Fibroblast of skin of back (primary cell): ENCODE measurements at regions not wholly inside any gene's neighbourhood (a gene's known extent, or its start where the extent isn't known, plus 50 kb on each side); places are given as distances from the start of the nearest gene placed in this dataset.
A peak's percentile ranks its signal among the peaks of the same experiment; 100 is the strongest.

Experiments used
- DNase-seq: peaks from one replicate; pipeline ENCODE4 v3.0.0-alpha.2; 2013

DNA sequence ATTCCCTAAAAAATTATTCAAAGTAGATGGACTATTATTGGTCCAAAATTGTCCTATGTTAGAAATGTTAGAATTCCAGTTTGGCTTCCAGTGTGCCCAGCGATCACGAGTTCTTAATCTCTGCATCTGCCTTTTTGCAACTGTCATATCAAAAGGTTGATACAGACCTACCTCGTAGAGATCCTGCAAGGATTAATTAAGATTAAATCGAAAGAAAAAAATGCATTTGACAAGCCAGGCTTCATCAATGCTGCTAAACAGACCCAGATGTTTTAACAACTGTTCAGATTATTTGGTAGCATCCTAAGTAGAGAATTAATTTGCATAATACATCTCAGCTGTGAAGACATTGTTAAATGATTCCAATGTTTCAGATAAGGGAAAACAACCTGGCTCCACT, 336.5 kb downstream of the CRPPA start:
- DNase-seq: no peak

DNA sequence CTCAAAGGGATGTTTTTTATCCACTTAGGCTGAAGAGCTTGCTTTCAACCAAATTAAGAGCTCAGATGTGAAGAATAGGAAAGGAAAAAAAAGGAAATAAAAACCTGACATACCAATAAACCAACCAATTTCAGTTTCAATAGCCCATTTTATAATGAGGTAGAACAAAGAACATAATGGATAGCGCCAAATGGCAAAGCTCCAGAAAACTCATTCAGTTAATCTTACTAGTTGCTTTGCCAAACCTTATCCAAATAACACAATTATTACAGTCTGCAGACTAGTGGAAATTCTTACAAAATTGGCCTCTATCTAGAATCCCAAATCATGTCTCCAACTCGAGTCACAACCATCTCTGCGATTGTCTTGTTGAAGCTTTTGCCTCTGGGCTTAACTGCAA, 337.0 kb downstream of the CRPPA start:
- DNase-seq: no peak

DNA sequence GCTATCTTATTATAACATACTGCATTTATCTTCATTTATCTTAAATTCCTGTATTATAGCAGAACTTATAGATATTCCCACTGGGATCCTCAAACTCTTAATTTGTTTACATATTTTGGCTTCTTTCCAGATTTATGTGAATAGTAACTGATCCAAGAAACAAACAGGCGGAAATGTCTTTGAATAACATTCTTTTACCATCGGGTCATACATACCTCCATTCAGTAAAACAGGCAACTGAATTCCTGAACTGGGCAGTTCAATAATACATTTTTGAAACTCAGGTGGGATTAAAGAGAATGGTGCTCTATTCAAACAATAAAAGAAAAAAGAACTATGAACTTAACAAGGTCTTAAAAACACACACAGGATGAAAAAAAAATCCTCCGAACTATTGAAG, 337.4 kb downstream of the CRPPA start:
- DNase-seq: peak; percentile 32

DNA sequence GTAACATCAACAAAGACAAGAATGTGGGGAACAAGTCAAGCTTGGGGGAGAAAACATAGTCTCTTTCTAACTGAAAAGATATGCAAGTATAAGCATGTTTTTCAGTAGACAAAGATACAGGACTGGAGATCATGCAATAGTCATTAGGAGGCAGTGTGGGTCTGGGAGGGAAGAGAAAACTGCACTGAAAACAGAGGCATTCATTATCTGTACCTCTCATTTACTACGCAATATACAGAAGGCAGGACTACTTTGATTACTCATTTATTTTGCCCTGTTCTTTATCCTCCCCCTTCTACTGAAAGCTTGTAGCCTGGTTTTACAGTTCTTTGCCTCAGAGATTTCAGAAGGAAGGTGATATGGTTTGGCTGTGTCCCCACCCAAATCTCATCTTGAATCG, 341.2 kb downstream of the CRPPA start:
- DNase-seq: no peak

DNA sequence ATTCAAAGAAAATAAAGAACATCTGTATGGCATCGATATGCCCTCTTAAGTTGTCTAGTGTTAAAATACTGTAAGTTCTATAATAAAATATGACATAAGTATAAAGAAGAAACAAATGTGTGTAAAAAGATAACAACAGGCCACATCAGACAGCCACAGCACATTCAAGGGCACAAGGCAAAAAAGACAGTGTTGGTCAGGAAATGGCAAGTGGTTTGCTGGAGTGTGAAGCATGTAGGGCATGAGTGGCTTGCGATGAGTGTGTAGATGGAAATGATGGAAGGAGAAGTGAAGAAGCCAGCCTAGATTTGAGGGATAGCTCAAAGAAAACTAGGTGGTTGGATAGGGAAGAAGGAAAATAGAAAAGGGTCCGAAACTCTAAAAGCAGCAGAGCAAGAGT, 341.6 kb downstream of the CRPPA start:
- no peak for DNase-seq

DNA sequence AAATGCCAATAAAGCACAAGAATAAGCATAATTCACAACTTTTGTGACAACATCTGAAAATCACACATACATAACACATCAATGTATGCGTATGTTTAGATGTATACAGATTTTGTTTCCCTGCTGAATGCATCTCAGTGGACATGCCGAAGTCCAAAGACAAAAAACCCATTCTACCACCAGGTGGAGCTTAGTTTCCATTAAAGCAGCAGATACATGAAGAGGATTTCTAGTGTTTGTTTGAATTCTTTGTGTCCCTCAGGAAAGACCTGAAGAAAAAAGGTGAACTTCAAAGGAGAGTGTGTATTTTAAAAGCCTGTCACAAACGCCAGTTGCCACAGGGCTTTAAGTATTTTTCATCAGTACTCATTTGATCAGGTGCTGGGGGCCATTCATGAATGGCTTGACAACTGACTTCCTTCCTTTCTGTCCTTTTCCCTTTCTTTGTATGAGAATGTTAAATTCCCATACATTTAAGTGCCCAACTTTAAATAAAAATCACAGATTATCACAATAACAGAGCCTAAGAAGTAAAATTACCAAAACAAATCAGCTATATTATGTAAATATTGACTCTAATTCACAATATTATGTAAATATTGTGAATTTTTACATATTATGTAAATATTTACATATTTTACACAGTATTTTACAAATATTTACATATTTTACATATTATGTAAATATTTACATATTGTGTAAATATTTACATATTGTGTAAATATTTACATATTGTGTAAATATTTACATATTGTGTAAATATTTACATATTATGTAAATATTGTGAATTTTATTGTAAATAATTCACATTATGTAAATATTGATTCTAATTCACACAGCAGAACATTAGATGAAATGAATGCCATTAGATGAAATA, 343.0 kb downstream of the CRPPA start:
- peak; percentile 63 for DNase-seq

DNA sequence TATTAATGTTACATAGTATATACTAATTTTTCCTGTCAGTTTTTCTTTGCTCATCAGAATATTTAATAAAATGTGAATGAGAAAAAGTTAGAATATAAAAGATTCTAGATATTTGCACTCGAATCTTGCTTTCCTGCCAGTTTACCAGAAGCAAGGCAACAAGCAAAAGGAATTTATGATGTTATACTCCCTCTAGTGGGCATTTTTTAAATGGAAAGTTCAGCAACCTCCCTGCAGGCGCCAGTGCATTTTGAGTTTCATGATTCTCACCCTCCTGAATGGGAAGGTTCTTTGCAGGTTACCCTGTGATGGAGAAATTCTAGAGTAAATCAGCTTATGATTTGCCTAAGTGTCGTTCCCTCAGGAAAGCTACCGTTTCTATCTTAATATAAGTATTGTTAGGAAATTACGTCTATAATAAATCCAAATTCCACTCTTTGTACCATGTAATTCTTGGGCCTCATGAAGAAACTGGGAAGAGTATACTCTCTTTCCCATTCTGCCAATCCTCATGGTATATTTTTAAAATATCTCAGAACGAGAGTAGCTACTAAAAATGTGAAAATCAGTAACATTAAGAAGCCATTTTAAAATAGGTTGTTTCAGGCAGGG, 350.0 kb downstream of the CRPPA start:
- DNase-seq: peak; percentile 68

DNA sequence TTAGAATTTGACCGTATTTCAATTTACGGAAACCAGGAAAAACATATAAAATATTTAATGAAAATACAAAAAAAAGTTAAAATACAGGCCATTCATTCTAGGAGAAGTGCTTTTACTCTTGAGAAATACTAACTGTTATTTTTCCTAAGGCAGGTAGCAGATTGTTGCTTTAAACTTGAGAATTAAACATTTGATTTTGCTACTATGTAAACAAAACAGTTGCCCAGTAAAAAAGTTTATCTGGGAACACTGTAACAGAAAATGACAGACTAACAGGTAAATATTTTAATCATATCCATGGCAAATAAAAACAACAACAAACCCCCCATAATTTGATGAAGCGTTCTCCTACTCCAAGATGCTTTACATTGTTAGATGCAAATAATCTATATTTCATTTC, 350.5 kb downstream of the CRPPA start:
- DNase-seq: no peak

DNA sequence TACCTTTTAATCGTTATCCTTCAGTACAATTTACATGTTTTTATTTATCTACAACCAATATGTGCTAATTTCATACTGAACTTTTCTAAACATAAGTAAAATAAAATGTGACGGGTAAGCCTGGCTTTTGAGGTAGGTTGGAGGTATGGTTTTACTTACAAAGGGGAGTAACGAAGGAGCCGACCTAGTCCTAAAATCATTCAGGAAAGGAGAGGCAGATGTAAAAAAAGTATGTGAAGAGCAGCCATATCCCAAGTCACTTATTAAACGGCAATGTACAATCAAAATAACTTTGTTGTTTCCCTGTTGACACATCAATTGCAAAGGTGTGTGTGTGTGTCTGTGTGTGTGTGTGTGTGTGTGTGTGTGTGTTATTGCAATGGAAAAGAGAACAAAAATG, 351.3 kb downstream of the CRPPA start:
- no peak for DNase-seq

DNA sequence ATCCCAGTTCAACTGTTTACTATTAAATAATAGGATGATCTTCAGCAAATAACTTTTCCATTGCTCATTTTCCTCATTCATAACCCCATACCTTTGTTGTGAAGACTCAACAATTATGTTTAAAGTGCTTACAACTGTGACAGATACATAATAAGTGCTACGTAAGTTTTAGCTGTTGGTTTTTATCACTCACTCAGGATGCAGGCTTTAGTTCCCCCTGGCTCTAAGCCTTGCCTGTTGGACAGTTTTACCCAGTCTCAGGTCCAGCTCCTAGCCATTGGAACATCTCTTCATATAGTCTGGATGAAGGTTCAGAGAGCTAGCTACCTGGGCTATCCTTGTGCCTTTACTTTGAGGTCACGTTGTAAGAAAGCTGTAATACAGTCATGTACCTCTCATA, 353.2 kb downstream of the CRPPA start:
- DNase-seq: no peak

DNA sequence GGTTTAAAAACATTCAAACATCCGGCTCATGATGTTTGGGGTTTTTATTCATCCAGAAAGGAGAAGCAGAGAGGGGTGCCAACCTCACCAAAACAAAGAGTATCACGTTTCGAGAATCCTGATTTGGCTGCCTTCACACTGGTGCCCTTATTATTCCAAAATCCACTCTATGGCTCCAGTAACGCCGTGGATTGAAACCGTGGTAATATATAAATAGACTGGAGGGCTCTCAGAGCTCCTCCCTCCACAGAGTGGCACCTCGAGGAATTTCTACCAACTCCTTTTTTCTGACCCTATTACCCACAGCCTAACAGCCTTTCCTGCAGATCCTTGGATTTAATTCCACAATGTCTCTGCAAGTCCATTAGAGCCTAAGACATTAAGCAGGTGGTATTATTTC, 353.6 kb downstream of the CRPPA start:
- DNase-seq: no peak

DNA sequence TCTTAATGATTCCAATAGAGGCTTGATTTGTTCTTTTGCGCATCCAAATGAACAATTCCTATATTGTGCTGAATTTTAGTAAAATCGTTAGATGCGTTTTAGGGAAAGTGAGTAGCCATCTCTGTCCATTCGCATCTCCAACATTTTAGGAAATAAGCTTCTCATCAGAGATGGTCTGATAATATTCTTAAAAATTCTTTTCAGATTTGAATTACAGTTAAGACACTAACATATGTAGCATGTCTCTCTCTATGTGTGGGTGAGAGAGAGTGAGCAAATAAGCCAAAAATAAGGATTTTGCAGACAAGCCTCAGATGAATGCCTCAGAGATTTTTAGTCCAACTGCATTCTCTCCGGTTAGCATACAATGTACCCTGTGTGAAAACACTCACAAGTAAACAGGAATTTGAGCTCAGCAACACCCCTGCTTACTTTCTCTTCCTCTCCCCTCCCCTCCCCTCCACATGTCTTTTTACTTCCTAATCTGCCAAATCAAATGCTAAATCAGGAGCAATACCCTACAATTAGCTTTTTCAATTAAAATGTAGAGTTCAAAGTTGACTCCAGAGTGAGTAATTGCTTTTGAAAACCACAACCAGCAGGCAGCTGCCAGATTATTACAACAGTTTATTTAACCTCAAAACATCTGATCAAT, 354.4 kb downstream of the CRPPA start:
- DNase-seq: no peak

DNA sequence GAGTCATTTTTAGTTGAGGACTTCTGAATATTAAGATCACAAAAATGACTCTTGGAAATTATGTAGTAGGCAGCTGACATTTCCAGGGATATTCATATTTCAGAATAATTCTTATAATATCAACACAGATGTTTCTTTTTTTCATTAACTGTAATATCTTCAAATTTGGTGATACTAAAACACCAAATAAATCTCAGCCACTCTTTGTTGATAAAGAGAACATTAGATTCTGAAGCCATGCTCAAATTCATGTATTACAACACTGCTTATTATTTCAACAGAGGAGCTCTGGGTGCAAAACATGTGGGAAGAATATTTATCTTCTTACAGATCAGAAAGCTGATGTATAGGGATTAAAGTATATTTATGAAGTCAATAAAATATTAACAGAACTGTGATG, 355.4 kb downstream of the CRPPA start:
- DNase-seq: no peak

DNA sequence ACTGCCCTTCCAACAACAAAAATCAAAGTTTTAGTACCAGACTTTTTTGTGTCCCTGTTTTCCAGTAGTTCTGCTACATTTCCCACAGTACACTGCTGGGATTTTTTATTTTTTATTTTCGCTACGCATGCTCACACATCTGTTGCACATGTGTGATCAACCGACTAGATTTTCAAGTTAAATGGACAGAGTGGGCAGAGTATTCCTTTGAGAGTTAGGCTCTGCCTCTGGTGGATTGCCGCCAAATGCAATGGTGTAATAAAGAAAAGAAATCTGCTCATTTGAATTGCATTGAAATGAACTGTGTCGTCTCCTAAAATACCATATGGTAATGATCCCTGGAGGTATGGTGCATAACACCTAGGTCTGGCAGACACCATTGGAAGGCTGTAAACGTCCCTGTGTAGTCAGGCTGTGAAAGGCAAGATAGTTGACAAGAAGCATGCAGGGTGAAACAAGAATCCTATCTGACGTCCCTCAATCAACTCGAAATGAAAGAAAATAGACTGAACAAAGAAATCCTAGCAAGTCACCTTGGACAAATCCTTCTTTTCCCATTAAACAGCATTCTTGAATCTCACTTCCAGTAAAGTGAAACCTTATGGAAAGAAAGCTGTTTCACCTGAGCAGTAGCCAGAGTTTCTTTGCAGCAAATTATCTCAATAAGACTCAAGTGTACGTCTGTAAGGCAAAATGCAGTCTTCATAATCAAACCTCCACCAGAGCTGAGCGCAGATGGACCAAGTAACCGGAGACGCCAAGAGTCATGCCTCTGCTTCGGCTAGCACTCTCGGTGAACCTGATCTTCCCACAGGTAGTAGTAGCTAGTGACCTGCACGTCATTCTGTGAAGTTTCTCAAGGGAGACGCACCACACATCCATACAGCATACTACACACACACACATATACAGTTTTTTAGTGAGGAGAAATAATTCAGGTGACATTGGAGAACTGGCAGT, 357.3 kb downstream of the CRPPA start:
- peak; percentile 24 for DNase-seq

DNA sequence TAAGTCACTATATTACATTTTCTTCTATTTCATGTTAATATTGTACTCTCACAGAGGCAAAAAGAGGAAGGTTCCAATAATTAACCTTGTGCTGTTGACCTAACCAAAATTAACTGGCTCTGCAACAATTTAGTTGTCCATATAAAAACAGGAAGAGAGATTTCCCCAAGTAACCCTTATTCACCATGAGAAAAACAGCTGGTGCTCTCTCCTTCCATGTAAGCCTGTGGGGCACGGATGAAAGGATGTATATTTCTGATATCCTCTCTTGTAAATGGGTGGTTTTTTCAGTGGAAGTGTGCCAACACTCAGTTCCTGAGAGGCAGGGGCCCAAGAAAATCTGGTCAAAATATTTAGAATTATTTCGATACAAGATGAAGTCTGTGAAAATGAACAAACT, 358.1 kb downstream of the CRPPA start:
- no peak for DNase-seq

DNA sequence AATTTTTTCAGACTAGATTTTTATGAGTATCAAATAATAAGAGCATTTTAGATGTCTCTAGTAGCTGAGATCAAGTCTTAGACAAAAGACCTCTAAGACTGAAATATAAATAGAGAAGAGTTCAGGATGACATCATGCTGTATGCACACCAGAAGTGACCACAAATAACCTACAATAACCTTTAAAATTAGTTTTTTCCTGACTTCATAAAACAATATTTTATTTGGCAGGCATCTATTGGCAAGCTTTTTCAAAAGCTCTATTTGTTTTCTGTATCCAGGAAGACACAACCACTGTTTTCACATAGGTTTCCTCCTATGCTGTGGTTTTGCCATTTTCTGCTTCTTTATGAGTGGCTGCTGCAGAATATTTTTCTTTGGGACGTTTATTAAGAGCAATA, 359.1 kb downstream of the CRPPA start:
- DNase-seq: peak; percentile 86

DNA sequence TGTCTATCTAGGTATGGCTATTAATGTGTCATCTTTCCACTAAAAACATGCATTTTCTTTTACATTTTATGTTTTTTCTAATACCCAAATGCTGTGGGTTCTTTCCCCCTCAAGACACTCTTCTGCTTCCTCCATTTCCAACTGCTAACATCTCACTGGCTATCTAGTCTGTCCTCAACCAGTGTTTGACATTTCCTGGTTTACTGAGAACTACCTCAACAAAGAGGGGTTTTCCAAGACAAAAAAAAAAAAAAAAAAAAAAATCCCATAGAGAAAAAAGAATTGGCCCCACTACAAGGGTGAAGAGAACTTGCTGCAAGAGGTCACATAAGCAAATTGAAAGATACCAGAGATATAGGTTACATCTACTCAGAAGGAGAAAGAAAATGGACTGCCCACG, 359.7 kb downstream of the CRPPA start:
- DNase-seq: no peak

DNA sequence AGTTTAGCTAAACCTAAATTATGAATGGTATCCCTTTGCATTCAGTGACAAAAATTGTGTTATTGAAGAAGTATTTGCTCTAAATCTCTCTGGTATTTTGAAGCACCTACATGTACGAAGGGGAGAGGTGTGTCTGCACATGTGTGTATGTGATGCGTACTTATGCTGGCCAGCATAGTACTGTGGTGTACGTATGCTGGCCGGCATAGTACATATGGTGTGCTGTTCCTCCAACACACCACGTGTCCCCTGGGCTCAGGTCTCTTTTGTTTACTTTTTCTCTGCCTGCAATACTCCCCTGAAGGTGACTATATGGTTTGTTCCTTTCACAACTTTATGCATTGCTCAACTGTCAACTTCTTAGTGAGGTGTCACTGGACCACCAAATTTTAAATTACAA, 360.3 kb downstream of the CRPPA start:
- no peak for DNase-seq

DNA sequence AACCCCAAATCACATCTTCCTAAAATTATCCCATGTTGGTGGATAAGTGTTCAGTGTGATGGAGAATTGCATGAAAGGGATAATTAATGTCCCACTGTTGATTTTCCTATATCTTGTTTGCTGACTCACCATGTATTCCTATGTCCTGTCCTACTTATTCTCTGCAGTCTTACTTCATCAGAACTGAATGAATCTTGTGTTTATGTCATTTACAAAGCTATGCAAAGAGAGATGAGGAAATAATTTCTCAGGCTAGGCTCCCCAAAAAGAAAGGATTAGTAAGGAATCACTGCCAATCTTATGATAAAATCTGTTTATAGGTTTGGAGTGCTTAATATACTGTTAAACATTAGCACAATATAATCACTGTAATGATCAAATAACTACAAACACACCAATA, 360.8 kb downstream of the CRPPA start:
- peak; percentile 40 for DNase-seq

DNA sequence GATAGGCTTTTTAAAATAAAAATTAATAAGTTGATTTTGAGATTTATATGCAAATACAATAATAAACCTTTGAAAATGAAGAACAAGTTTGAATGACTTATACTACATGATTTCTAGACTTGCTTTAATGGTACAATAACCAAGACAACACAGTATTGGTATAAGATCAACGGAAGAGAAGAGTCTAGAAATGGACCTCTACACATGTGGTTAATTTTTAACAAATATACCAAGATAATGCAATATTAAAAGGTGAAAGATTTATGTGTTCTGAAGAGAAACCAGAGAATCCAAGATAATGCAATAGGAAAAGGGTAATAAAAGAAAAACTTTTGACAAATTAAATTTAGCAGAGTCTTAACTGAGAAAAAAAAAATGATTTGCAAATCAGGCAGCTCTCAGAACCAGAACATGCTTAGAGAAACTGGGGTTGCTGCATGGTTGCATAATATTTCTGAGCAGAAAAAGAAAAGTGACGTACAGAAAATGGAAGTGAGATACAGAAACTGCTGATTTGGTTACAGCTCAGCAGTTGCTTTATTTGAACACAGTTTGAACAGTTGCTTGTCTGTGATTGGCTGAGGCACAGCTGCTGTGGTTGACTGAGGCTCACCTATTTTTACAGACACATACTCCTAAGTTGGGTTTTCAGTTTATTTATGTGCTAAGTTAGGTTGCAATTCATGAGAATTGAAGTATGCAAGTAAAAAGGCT, 365.9 kb downstream of the CRPPA start:
- no peak for DNase-seq

DNA sequence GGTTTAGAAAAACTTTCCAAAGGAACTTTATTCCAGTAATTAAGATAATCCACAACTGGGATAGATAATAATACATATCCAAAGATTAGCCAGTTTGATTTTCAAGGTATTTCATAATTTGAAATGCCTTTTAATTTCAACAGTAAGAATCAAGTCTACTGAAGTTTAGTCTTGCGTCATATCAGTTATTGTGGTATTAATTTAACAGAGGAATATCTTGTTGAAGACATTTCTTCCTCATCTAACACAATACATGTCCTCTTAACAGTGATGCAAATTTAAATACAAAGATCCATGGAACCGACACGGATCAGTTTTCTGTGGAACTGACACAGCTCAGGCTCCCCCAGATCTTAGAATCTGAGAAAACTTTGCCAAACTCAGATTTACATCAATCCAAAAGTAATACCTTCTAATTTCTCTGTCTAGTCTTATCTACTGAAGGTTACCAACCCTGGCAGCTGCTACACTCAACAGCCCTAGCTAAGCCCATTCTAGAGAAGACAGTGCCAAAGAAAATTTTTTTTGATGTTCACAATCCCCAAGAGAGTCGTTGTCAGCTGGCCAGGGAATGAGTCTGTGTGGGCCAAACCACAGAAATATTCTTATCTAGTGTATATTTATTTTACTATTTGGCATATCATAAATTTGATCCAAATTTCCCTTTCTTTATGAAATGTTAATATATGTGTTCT, 365.2 kb upstream of the MEOX2 start:
- peak; percentile 82 for DNase-seq
